ENCODE measurements at regions not wholly inside any gene's neighbourhood (a gene's known extent, or its start where the extent isn't known, plus 50 kb on each side); places are given as distances from the start of the nearest gene placed in this dataset.
"Not testable (repeated sequence)": the region's sequence is repeated elsewhere in the genome, so short reads cannot be mapped to it uniquely, and the experiment has no call there.

GRCh38 chr9:40885858-40886257 lies 242.6 kb downstream of the FOXD4L6 start:
- H2AFZ ChIP-seq (ENCODE audit: low read length); H3K27ac ChIP-seq (ENCODE audit: low read length); H3K4me3 ChIP-seq (ENCODE audit: low read length); intact Hi-C loops (cut with micrococcal nuclease); BruUV-seq (replicated peaks); H3K27me3 ChIP-seq (ENCODE audit: low read length); H3K4me2 ChIP-seq (ENCODE audit: low read length); H4K20me1 ChIP-seq (ENCODE audit: low read length); H3F3A ChIP-seq (ENCODE audit: low read length, unreplicated experiment); ATAC-seq; H3K9me2 ChIP-seq (replicated peaks; ENCODE audit: low read length); CTCF ChIA-PET; H3K36me3 ChIP-seq (ENCODE audit: low read depth, low read length); DNase-seq; H3K9ac ChIP-seq (ENCODE audit: low read length); H3K4me1 ChIP-seq (ENCODE audit: insufficient read depth, low read length); H3K79me2 ChIP-seq (ENCODE audit: low read length); POLR2A ChIA-PET (ENCODE audit: unreplicated experiment); H3K9me3 ChIP-seq (ENCODE audit: low read length): not testable (repeated sequence)

- H2AFZ ChIP-seq (ENCODE audit: low read length); H3K4me3 ChIP-seq (ENCODE audit: low read length); CTCF ChIA-PET; H3K27ac ChIP-seq (ENCODE audit: low read length); BruUV-seq (replicated peaks); H4K20me1 ChIP-seq (ENCODE audit: low read length); H3K9me2 ChIP-seq (replicated peaks; ENCODE audit: low read length); H3K9me3 ChIP-seq (ENCODE audit: low read length); DNase-seq; H3K4me1 ChIP-seq (ENCODE audit: insufficient read depth, low read length); H3K4me2 ChIP-seq (ENCODE audit: low read length); H3K79me2 ChIP-seq (ENCODE audit: low read length); ATAC-seq; H3K9ac ChIP-seq (ENCODE audit: low read length); H3K27me3 ChIP-seq (ENCODE audit: low read length); H3F3A ChIP-seq (ENCODE audit: low read length, unreplicated experiment); POLR2A ChIA-PET (ENCODE audit: unreplicated experiment); H3K36me3 ChIP-seq (ENCODE audit: low read depth, low read length); intact Hi-C loops (cut with micrococcal nuclease): not testable (repeated sequence)
Measured at GRCh38 chr9:40884902-40885490, 243.5 kb downstream of the FOXD4L6 start.

DNA sequence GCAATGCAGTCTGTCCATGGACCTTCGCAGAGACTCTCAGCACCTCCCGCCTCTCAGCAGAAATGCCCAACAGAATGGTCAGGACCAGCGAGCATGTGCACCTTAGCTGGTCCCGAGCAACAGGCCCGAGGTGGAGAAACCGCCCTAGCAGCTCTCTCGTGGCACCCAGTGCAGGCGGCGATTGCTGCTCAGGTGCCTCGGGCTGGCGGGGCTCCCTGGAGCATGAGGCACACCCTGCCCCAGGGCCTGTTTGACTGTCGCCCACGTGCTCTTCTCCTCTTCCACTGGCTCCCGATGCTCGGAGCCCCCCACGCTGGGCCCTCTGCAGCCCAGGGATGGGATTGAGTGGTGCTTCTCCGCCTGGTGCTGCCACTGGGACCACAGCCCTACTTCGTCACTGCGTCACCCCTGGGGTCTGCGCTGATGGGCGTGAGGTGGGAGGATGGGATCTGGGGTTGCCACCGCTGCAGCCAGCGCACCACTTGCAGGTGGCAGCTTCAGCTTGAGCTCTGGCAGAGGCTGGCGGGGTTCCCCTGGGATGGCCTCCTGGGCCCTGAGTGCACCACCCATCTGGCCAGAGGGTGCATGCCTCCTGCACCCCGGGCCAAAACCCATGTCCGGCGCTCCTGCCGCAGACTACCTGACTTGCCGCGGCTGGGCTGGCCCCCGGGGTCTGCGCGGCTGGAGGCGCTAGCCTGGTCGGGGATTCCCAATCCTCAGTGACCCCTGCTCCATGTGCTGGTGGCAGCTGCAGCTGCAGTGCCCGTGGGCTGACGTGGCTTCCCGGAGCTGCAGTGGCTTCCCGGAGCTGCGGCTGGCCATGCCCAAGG lies 244.2 kb downstream of the FOXD4L6 start:
- H3K4me2 ChIP-seq (ENCODE audit: low read length): no peak overlapping the region
- intact Hi-C loops (cut with micrococcal nuclease): no loop called here
- H3K4me1 ChIP-seq (ENCODE audit: insufficient read depth, low read length): no peaks in the 10 kb centered on the region
- H3K79me2 ChIP-seq (ENCODE audit: low read length): no peaks in the 10 kb centered on the region
- no peaks in the 10 kb centered on the region for H4K20me1 ChIP-seq (ENCODE audit: low read length)
- no peaks in the 10 kb centered on the region for H3F3A ChIP-seq (ENCODE audit: low read length, unreplicated experiment)
- H3K9me2 ChIP-seq (replicated peaks; ENCODE audit: low read length): no peaks in the 10 kb centered on the region
- CTCF ChIA-PET: no interaction called here
- DNase-seq (no peak), ATAC-seq (no peak)
- no peak overlapping the region for H3K27ac ChIP-seq (ENCODE audit: low read length)
- no peak overlapping the region for H3K9ac ChIP-seq (ENCODE audit: low read length)
- no peak overlapping the region for H3K4me3 ChIP-seq (ENCODE audit: low read length)
- TF ChIP-seq EZH2 (IDR thresholded peaks at IDR 0.05; ENCODE audit: low read length, unreplicated experiment): no peak
- TF ChIP-seq, protein P1, sequence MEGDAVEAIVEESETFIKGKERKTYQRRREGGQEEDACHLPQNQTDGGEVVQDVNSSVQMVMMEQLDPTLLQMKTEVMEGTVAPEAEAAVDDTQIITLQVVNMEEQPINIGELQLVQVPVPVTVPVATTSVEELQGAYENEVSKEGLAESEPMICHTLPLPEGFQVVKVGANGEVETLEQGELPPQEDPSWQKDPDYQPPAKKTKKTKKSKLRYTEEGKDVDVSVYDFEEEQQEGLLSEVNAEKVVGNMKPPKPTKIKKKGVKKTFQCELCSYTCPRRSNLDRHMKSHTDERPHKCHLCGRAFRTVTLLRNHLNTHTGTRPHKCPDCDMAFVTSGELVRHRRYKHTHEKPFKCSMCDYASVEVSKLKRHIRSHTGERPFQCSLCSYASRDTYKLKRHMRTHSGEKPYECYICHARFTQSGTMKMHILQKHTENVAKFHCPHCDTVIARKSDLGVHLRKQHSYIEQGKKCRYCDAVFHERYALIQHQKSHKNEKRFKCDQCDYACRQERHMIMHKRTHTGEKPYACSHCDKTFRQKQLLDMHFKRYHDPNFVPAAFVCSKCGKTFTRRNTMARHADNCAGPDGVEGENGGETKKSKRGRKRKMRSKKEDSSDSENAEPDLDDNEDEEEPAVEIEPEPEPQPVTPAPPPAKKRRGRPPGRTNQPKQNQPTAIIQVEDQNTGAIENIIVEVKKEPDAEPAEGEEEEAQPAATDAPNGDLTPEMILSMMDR (conservative IDR thresholded peaks at IDR 0.05; ENCODE audit: low read depth, low read length): no peak
- TF ChIP-seq EZH2phosphoT487 (IDR thresholded peaks at IDR 0.05; ENCODE audit: borderline replicate concordance, low read length): no peak
- 0 out of 2 replicates have a peak, but pooled peaks cover 4% of the 10 kb centered on the region for H3K9me3 ChIP-seq (ENCODE audit: low read length)
- POLR2A ChIA-PET (ENCODE audit: unreplicated experiment): no interaction called here
- H2AFZ ChIP-seq (ENCODE audit: low read length): no peak overlapping the region
- BruUV-seq (replicated peaks): no TSS peak
- H3K36me3 ChIP-seq (ENCODE audit: low read depth, low read length): no peaks in the 10 kb centered on the region
- no peaks in the 10 kb centered on the region for H3K27me3 ChIP-seq (ENCODE audit: low read length)

GRCh38 chr9:40883423-40884071 lies 244.9 kb downstream of the FOXD4L6 start:
- H3K9me2 ChIP-seq (replicated peaks; ENCODE audit: low read length); POLR2A ChIA-PET (ENCODE audit: unreplicated experiment); H4K20me1 ChIP-seq (ENCODE audit: low read length); H3K4me1 ChIP-seq (ENCODE audit: insufficient read depth, low read length); H3K9ac ChIP-seq (ENCODE audit: low read length); H3K4me3 ChIP-seq (ENCODE audit: low read length); H3K4me2 ChIP-seq (ENCODE audit: low read length); H3K27ac ChIP-seq (ENCODE audit: low read length); ATAC-seq; H3K9me3 ChIP-seq (ENCODE audit: low read length); CTCF ChIA-PET; intact Hi-C loops (cut with micrococcal nuclease); H3K36me3 ChIP-seq (ENCODE audit: low read depth, low read length); H3F3A ChIP-seq (ENCODE audit: low read length, unreplicated experiment); BruUV-seq (replicated peaks); DNase-seq; H3K27me3 ChIP-seq (ENCODE audit: low read length); H3K79me2 ChIP-seq (ENCODE audit: low read length); H2AFZ ChIP-seq (ENCODE audit: low read length): not testable (repeated sequence)

GRCh38 chr9:40873753-40874295 lies 254.7 kb downstream of the FOXD4L6 start:
- H3K79me2 ChIP-seq (ENCODE audit: low read length); H3K9me3 ChIP-seq (ENCODE audit: low read length); H3K27me3 ChIP-seq (ENCODE audit: low read length); H3K4me3 ChIP-seq (ENCODE audit: low read length); ATAC-seq; H3K36me3 ChIP-seq (ENCODE audit: low read depth, low read length); H3K4me1 ChIP-seq (ENCODE audit: insufficient read depth, low read length); BruUV-seq (replicated peaks); H4K20me1 ChIP-seq (ENCODE audit: low read length); CTCF ChIA-PET; H3K9ac ChIP-seq (ENCODE audit: low read length); intact Hi-C loops (cut with micrococcal nuclease); POLR2A ChIA-PET (ENCODE audit: unreplicated experiment); H3K4me2 ChIP-seq (ENCODE audit: low read length); DNase-seq; H3K9me2 ChIP-seq (replicated peaks; ENCODE audit: low read length); H3K27ac ChIP-seq (ENCODE audit: low read length); H2AFZ ChIP-seq (ENCODE audit: low read length); H3F3A ChIP-seq (ENCODE audit: low read length, unreplicated experiment): not testable (repeated sequence)
